HCT116 (cell line): ENCODE measurements at regions not wholly inside any gene's neighbourhood (a gene's known extent, or its start where the extent isn't known, plus 50 kb on each side); places are given as distances from the start of the nearest gene placed in this dataset.
"Not testable (repeated sequence)": the region's sequence is repeated elsewhere in the genome, so short reads cannot be mapped to it uniquely, and the experiment has no call there.

Experiments
- ATAC-seq: fragments of 200-7000 bp; cut with Tn5 transposase; 2 replicates; pipeline ENCODE4 v1.9.1; 2020; ENCODE audit warnings: mild to moderate bottlenecking, moderate library complexity
- BruUV-seq: library from RNA; stranded (reverse); fragments of 400-500 nt; replicated peaks from 2 replicates; lab custom pipeline; 2021; lab: Mats Ljungman, UMichigan
- CTCF ChIA-PET: fragments of 300-600 bp; sonication (Branson Sonifier 250); formaldehyde crosslinking; loops from one replicate; lab custom pipeline; 2021; ENCODE audit warnings: antibody characterized with exemption; lab: Charles Lee
- POLR2A ChIA-PET: fragments of 300-600, 350-600 bp; sonication (Branson Sonifier 250); formaldehyde crosslinking; loops from one replicate; lab custom pipeline; 2021; ENCODE audit warnings: antibody characterized with exemption; lab: Charles Lee
- RAD21 ChIA-PET, 2 experiments: fragments of 300-600 bp; sonication (Branson Sonifier 250); formaldehyde crosslinking; loops; one replicate each; lab custom pipeline; 2023; ENCODE audit warnings: low total read pairs in 2 of 2; ENCODE audit not compliant: uncharacterized antibody in 2 of 2, unreplicated experiment in 2 of 2, low non-redundant PET in 1 of 2; lab: Charles Lee
- DNase-seq: peaks from one replicate; pipeline ENCODE4 v3.0.0-alpha.2; 2010; ENCODE audit warnings: low read depth, low spot score
- H2AFZ ChIP-seq: fragments of 200-600 bp; shearing (Covaris generic), sonication (generic); 2 replicates; pipeline ENCODE4 v1.6.1; 2017; ENCODE audit warnings: low read depth, mixed run types, mixed read lengths, antibody characterized with exemption, low read length; ENCODE audit not compliant: poor library complexity, severe bottlenecking
- H3K27ac ChIP-seq: 2 replicates; pipeline ENCODE4 v1.5.1; 2012; ENCODE audit warnings: low read depth, low read length
- H3K27me3 ChIP-seq: fragments of 200-600 bp; sonication (generic); 2 replicates; pipeline ENCODE4 v1.6.1; 2016; ENCODE audit warnings: mixed run types, low read length, mixed read lengths; ENCODE audit not compliant: insufficient read depth
- H3K36me3 ChIP-seq, 2 experiments: fragments of 200-500 bp in 1 of 2; fragments of 200-600 bp in 1 of 2; sonication (Bioruptor generic) in 1 of 2; sonication (generic) in 1 of 2; 2 replicates each; pipeline versions ENCODE4 v1.5.1 to v1.6.1; 2014 to 2016; ENCODE audit warnings: low read length in 2 of 2, inconsistent platforms in 1 of 2, mixed read lengths in 1 of 2, mixed run types in 1 of 2; ENCODE audit not compliant: insufficient read depth in 2 of 2, control insufficient read depth in 1 of 2
- H3K4me1 ChIP-seq, 2 experiments: fragments of 200-600 bp in 1 of 2; sonication (generic) in 1 of 2; 2 replicates each; pipeline versions ENCODE4 v1.5.1 to v1.6.1; 2012 to 2017; ENCODE audit warnings: low read length in 2 of 2, inconsistent platforms in 1 of 2, mild to moderate bottlenecking in 1 of 2, mixed read lengths in 1 of 2, mixed run types in 1 of 2, moderate library complexity in 1 of 2; ENCODE audit not compliant: insufficient read depth in 2 of 2, control insufficient read depth in 1 of 2
- H3K4me2 ChIP-seq: fragments of 200-600 bp; sonication (generic); 2 replicates; pipeline ENCODE4 v1.6.1; 2017; ENCODE audit warnings: mixed run types, low read length, mixed read lengths
- H3K4me3 ChIP-seq, 2 experiments: fragments of 200-600 bp in 1 of 2; sonication (generic) in 1 of 2; replicated peaks in 1 of 2; 2 replicates each; pipeline ENCODE4 v1.5.1; 2011 to 2016; ENCODE audit warnings: low read length in 2 of 2, control low read depth in 1 of 2, low read depth in 1 of 2, mild to moderate bottlenecking in 1 of 2, mixed read lengths in 1 of 2, mixed run types in 1 of 2
- H3K79me2 ChIP-seq: fragments of 200-600 bp; sonication (generic); 2 replicates; pipeline ENCODE4 v1.6.1; 2017; ENCODE audit warnings: mild to moderate bottlenecking, mixed run types, low read length, moderate library complexity, mixed read lengths; ENCODE audit not compliant: insufficient read depth
- H3K9ac ChIP-seq: fragments of 200-600 bp; sonication (generic); 2 replicates; pipeline ENCODE4 v1.6.1; 2016; ENCODE audit warnings: low read length, mixed read lengths
- H3K9me2 ChIP-seq: fragments of 200-600 bp; sonication (generic), shearing (Covaris generic); 2 replicates; pipeline ENCODE4 v1.6.1; 2017; ENCODE audit warnings: mixed run types, mild to moderate bottlenecking, moderate library complexity; ENCODE audit not compliant: insufficient read depth
- H3K9me3 ChIP-seq, 2 experiments: fragments of 200-500 bp in 1 of 2; fragments of 200-600 bp in 1 of 2; sonication (Bioruptor generic) in 1 of 2; sonication (generic) in 1 of 2; 2 replicates each; pipeline ENCODE4 v1.6.1; 2014 to 2017; ENCODE audit warnings: low read length in 2 of 2, mixed read lengths in 2 of 2, inconsistent platforms in 1 of 2, low read depth in 1 of 2, mild to moderate bottlenecking in 1 of 2, mixed run types in 1 of 2, moderate library complexity in 1 of 2; ENCODE audit not compliant: control insufficient read depth in 1 of 2, insufficient read depth in 1 of 2
- H4K20me1 ChIP-seq: fragments of 200-600 bp; sonication (generic), shearing (Covaris generic); 2 replicates; pipeline ENCODE4 v1.6.1; 2017; ENCODE audit warnings: mixed run types, mild to moderate bottlenecking, moderate library complexity; ENCODE audit not compliant: insufficient read depth
- REST ChIP-seq: IDR thresholded peaks from 2 replicates; pipeline ENCODE4 v1.6.1; 2012; ENCODE audit warnings: low read depth
- intact Hi-C: fragments of 100-400 bp; cut with micrococcal nuclease; formaldehyde crosslinking; loops from 2 replicates; pipeline ENCODE4 v1.10.0; 2022
- TF ChIP-seq, protein P1 (sequence below), 3 experiments: fragments of 200-600 bp in 1 of 3; sonication (generic) in 1 of 3; IDR thresholded peaks in 2 of 3; conservative IDR thresholded peaks in 1 of 3; 2 replicates each; pipeline ENCODE4 v1.5.1; 2012 to 2017; ENCODE audit warnings: low read depth in 2 of 3, low read length in 2 of 3, antibody characterized with exemption in 1 of 3, borderline replicate concordance in 1 of 3, control low read depth in 1 of 3, mild to moderate bottlenecking in 1 of 3, mixed read lengths in 1 of 3, mixed run types in 1 of 3, moderate library complexity in 1 of 3; ENCODE audit not compliant: insufficient read depth in 1 of 3

DNA sequence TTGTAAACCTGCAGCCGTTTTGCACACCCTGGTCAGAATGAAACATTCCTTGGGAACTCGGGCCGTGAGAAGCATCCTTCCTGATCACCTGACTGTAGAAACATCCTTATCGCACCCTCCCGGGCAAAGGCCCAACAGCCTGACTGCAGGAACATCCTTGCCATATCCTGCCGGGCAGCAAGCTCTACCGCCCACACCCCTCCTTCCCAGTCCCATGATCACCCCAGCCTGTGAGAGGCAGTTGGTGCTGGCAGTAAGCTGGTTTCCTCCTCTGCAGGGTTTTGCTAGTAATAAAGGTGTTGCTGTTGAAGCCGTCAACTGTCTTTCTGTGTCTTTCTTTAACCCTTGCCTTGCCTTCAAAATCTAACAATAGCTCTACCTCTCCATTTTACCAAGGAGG is 816.1 kb downstream of the FOXD4L5 start:
- H3K4me2 ChIP-seq, H3K9me3 ChIP-seq, H3K79me2 ChIP-seq, H3K36me3 ChIP-seq, BruUV-seq, intact Hi-C loops, CTCF ChIA-PET, DNase-seq, RAD21 ChIA-PET, H2AFZ ChIP-seq, H3K9ac ChIP-seq, H4K20me1 ChIP-seq, H3K27me3 ChIP-seq, H3K4me1 ChIP-seq, POLR2A ChIA-PET, ATAC-seq, H3K4me3 ChIP-seq, H3K9me2 ChIP-seq, H3K27ac ChIP-seq: not testable (repeated sequence)

GRCh38 chr9:64466052-64466599 is 818.9 kb downstream of the FOXD4L5 start:
- ATAC-seq: peak; percentile 69
- H3K4me2 ChIP-seq, H3K9ac ChIP-seq, H4K20me1 ChIP-seq, DNase-seq, H3K9me3 ChIP-seq, POLR2A ChIA-PET, H3K27me3 ChIP-seq, H3K36me3 ChIP-seq, H2AFZ ChIP-seq, H3K27ac ChIP-seq, H3K4me3 ChIP-seq, H3K79me2 ChIP-seq, RAD21 ChIA-PET, intact Hi-C loops, H3K4me1 ChIP-seq, BruUV-seq, CTCF ChIA-PET, H3K9me2 ChIP-seq: not testable (repeated sequence)
- TF ChIP-seq, protein P1, sequence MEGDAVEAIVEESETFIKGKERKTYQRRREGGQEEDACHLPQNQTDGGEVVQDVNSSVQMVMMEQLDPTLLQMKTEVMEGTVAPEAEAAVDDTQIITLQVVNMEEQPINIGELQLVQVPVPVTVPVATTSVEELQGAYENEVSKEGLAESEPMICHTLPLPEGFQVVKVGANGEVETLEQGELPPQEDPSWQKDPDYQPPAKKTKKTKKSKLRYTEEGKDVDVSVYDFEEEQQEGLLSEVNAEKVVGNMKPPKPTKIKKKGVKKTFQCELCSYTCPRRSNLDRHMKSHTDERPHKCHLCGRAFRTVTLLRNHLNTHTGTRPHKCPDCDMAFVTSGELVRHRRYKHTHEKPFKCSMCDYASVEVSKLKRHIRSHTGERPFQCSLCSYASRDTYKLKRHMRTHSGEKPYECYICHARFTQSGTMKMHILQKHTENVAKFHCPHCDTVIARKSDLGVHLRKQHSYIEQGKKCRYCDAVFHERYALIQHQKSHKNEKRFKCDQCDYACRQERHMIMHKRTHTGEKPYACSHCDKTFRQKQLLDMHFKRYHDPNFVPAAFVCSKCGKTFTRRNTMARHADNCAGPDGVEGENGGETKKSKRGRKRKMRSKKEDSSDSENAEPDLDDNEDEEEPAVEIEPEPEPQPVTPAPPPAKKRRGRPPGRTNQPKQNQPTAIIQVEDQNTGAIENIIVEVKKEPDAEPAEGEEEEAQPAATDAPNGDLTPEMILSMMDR (IDR thresholded peaks at IDR 0.05 in 2 of 3, conservative IDR thresholded peaks at IDR 0.05 in 1 of 3; ENCODE audit: borderline replicate concordance in 1 of 3, insufficient read depth in 1 of 3, low read depth in 2 of 3, low read length in 2 of 3): peak in 2 of 3 experiments; percentile 13 to 38; a peak in 3 of 6 replicates
- peak; percentile 24 for TF ChIP-seq REST

- ATAC-seq, H3K9ac ChIP-seq, H2AFZ ChIP-seq, RAD21 ChIA-PET, H3K4me1 ChIP-seq, H3K9me2 ChIP-seq, H3K27ac ChIP-seq, DNase-seq, H4K20me1 ChIP-seq, intact Hi-C loops, H3K36me3 ChIP-seq, H3K9me3 ChIP-seq, H3K79me2 ChIP-seq, H3K27me3 ChIP-seq, CTCF ChIA-PET, H3K4me2 ChIP-seq, H3K4me3 ChIP-seq, POLR2A ChIA-PET, BruUV-seq: not testable (repeated sequence)
Observed at GRCh38 chr9:64461885-64462284, 823.1 kb downstream of the FOXD4L5 start.
